B cell (primary cell): ENCODE measurements at regions not wholly inside any gene's neighbourhood (a gene's known extent, or its start where the extent isn't known, plus 50 kb on each side); places are given as distances from the start of the nearest gene placed in this dataset.

Experiments used
- ATAC-seq: fragments of 200-7000 bp; cut with Tn5 transposase; one replicate; pipeline ENCODE4 v1.10.0; 2021; ENCODE audit warnings: low read depth, mild to moderate bottlenecking, moderate number of reproducible peaks, moderate library complexity
- CTCF ChIA-PET: fragments of 350-600 bp; sonication (Branson Sonifier 250); formaldehyde crosslinking; loops from one replicate; lab custom pipeline; 2021; ENCODE audit warnings: antibody characterized with exemption, inconsistent platforms; lab: Charles Lee
- POLR2A ChIA-PET: fragments of 350-600 bp; sonication (Branson Sonifier 250); formaldehyde crosslinking; loops from one replicate; lab custom pipeline; 2021; ENCODE audit warnings: antibody characterized with exemption; lab: Charles Lee
- DNase-seq: peaks from one replicate; pipeline ENCODE4 v3.0.0; 2013
- H2AFZ ChIP-seq: 2 replicates; pipeline ENCODE4 v1.6.1; 2012; ENCODE audit warnings: mild to moderate bottlenecking, low read depth, low read length; ENCODE audit not compliant: insufficient read depth, poor library complexity, severe bottlenecking
- H3K27ac ChIP-seq, 2 donors: 1 replicate in 1 of 2; 2 replicates in 1 of 2; pipeline ENCODE4 v1.5.1; 2012 to 2013; ENCODE audit warnings: low read length in 2 of 2, mild to moderate bottlenecking in 2 of 2, moderate library complexity in 1 of 2
- H3K27me3 ChIP-seq, 4 experiments: fragments of 200-600 bp in 1 of 4; sonication (generic) in 1 of 4; replicated peaks in 1 of 4; 1 replicate in 2 of 4; 2 replicates in 2 of 4; pipeline versions ENCODE4 v1.6.1 to v1.7.0; 2013 to 2016; ENCODE audit warnings: low read length in 3 of 4, mild to moderate bottlenecking in 2 of 4, mixed read lengths in 1 of 4, moderate library complexity in 1 of 4; ENCODE audit not compliant: insufficient read depth in 4 of 4, control insufficient read depth in 3 of 4; ENCODE audit errors: control extremely low read depth in 1 of 4
- H3K36me3 ChIP-seq, 2 experiments: replicated peaks in 1 of 2; 1 replicate in 1 of 2; 2 replicates in 1 of 2; pipeline versions ENCODE4 v1.6.1 to v1.7.1; 2013; ENCODE audit warnings: low read length in 1 of 2; ENCODE audit not compliant: insufficient read depth in 2 of 2, control insufficient read depth in 1 of 2; ENCODE audit errors: control extremely low read depth in 1 of 2, extremely low read depth in 1 of 2
- H3K4me1 ChIP-seq, 2 donors: fragments of 200-600 bp in 1 of 2; sonication (generic) in 1 of 2; 1 replicate in 1 of 2; 2 replicates in 1 of 2; pipeline versions ENCODE4 v1.5.1 to v1.6.1; 2013 to 2017; ENCODE audit warnings: low read length in 2 of 2; ENCODE audit not compliant: control insufficient read depth in 2 of 2, insufficient read depth in 2 of 2
- H3K4me2 ChIP-seq: replicated peaks from 2 replicates; pipeline ENCODE3; 2012; ENCODE audit warnings: mild to moderate bottlenecking, low read depth, low read length; ENCODE audit not compliant: poor library complexity, severe bottlenecking
- H3K4me3 ChIP-seq, 5 experiments: fragments of 200-600 bp in 1 of 5; sonication (generic) in 1 of 5; 1 replicate in 3 of 5; 2 replicates in 2 of 5; pipeline versions ENCODE4 v1.5.1 to v1.7.0; 2011 to 2016; ENCODE audit warnings: low read length in 4 of 5, mild to moderate bottlenecking in 4 of 5, low read depth in 2 of 5, control low read depth in 1 of 5, moderate library complexity in 1 of 5; ENCODE audit not compliant: insufficient read depth in 1 of 5; ENCODE audit errors: control extremely low read depth in 1 of 5, extremely low read depth in 1 of 5
- H3K79me2 ChIP-seq: fragments of 200-600 bp; sonication (generic); one replicate; pipeline ENCODE4 v1.6.0; 2016; ENCODE audit warnings: low read length; ENCODE audit not compliant: control insufficient read depth, insufficient read depth
- H3K9ac ChIP-seq: fragments of 200-600 bp; sonication (generic); 2 replicates; pipeline ENCODE4 v1.6.1; 2017; ENCODE audit warnings: mild to moderate bottlenecking, low read length, moderate library complexity
- H3K9me3 ChIP-seq, 3 donors: one replicate each; pipeline versions ENCODE4 v1.6.1 to v1.7.1; 2013; ENCODE audit warnings: low read length in 2 of 3; ENCODE audit not compliant: control insufficient read depth in 2 of 3, insufficient read depth in 1 of 3; ENCODE audit errors: control extremely low read depth in 1 of 3
- H4K20me1 ChIP-seq: 2 replicates; pipeline ENCODE4 v1.6.0; 2012; ENCODE audit warnings: mild to moderate bottlenecking, low read length; ENCODE audit not compliant: insufficient read depth, control insufficient read depth, poor library complexity, severe bottlenecking
- H3K27ac Mint-ChIP-seq: one replicate; pipeline ENCODE4 v1.8.0; 2021; ENCODE audit warnings: mixed read lengths
- H3K27me3 Mint-ChIP-seq: one replicate; pipeline ENCODE4 v1.8.0; 2021; ENCODE audit warnings: mixed read lengths
- H3K4me1 Mint-ChIP-seq: one replicate; pipeline ENCODE4 v1.8.0; 2021; ENCODE audit warnings: mixed read lengths
- H3K4me3 Mint-ChIP-seq: one replicate; pipeline ENCODE4 v1.8.0; 2021; ENCODE audit warnings: mixed read lengths
- H3K9me3 Mint-ChIP-seq: one replicate; pipeline ENCODE4 v1.8.0; 2022; ENCODE audit warnings: mixed read lengths; ENCODE audit not compliant: insufficient read depth
- EZH2 ChIP-seq: IDR thresholded peaks from 2 replicates; pipeline ENCODE4 v1.6.1; 2012; ENCODE audit warnings: borderline replicate concordance, low read depth, mild to moderate bottlenecking, moderate library complexity, low read length; ENCODE audit not compliant: insufficient read depth, poor library complexity, severe bottlenecking
- WGBS: methylation state at CpG from one replicate; pipeline ENCODE4 v1.1.5; 2013; ENCODE audit warnings: missing lambda C conversion rate; ENCODE audit not compliant: insufficient coverage; 5-methylcytosine and 5-hydroxymethylcytosine counted together
- intact Hi-C: fragments of 100-400 bp; cut with micrococcal nuclease; formaldehyde crosslinking; loops from one replicate; pipeline ENCODE4 v1.10.0; 2022
- TF ChIP-seq, protein P1 (sequence below): fragments of 200-600 bp; IDR thresholded peaks from one replicate; pipeline ENCODE4 v1.8.0; 2022; ENCODE audit warnings: antibody characterized with exemption, mild to moderate bottlenecking

- H3K36me3 ChIP-seq, result no peaks in the 10 kb centered on the region
- no peaks in the 10 kb centered on the region for H3K79me2 ChIP-seq
- H3K9me3 ChIP-seq, result no peaks in the 10 kb centered on the region
- Mint-ChIP-seq H3K27me3 (no peaks in the 10 kb centered on the region), H3K4me1 (no peaks in the 10 kb centered on the region), H3K27ac (no peak overlapping the region), H3K9me3 (peaks cover 3% of the 10 kb centered on the region), H3K4me3 (no peak overlapping the region)
- no peaks in the 10 kb centered on the region for H3K27me3 ChIP-seq
- ChIA-PET POLR2A (no interaction called here), CTCF (no interaction called here)
- no peaks in the 10 kb centered on the region for H4K20me1 ChIP-seq
- no peak overlapping the region for H3K4me3 ChIP-seq
- no peak overlapping the region for H3K27ac ChIP-seq
- ATAC-seq, result no peak
- H3K9ac ChIP-seq, result no peak overlapping the region
- TF ChIP-seq EZH2, result no peak
- TF ChIP-seq, protein P1, sequence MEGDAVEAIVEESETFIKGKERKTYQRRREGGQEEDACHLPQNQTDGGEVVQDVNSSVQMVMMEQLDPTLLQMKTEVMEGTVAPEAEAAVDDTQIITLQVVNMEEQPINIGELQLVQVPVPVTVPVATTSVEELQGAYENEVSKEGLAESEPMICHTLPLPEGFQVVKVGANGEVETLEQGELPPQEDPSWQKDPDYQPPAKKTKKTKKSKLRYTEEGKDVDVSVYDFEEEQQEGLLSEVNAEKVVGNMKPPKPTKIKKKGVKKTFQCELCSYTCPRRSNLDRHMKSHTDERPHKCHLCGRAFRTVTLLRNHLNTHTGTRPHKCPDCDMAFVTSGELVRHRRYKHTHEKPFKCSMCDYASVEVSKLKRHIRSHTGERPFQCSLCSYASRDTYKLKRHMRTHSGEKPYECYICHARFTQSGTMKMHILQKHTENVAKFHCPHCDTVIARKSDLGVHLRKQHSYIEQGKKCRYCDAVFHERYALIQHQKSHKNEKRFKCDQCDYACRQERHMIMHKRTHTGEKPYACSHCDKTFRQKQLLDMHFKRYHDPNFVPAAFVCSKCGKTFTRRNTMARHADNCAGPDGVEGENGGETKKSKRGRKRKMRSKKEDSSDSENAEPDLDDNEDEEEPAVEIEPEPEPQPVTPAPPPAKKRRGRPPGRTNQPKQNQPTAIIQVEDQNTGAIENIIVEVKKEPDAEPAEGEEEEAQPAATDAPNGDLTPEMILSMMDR, result no peak
- no peak for DNase-seq
- intact Hi-C loops, result no loop called here
- H3K4me2 ChIP-seq, result no peak overlapping the region
- no peaks in the 10 kb centered on the region for H3K4me1 ChIP-seq
- no peak overlapping the region for H2AFZ ChIP-seq
- WGBS, result 88% methylated on average over 3 of the region's 4 CpGs
These were observed 686.5 kb upstream of the ARGLU1 start for GRCh38 chr13:107254392-107254791.

- Histone ChIP-seq H3K4me1 (no peaks in the 10 kb centered on the region), H3K27ac (no peak overlapping the region), H3K9ac (no peak overlapping the region), H3K4me2 (no peak overlapping the region), H3K27me3 (no peaks in the 10 kb centered on the region), H3K9me3 (no peaks in the 10 kb centered on the region), H3K79me2 (no peaks in the 10 kb centered on the region), H2AFZ (no peak overlapping the region), H3K4me3 (no peak overlapping the region), H4K20me1 (no peaks in the 10 kb centered on the region), H3K36me3 (no peaks in the 10 kb centered on the region)
- Mint-ChIP-seq H3K27ac (no peak overlapping the region), H3K9me3 (peaks cover 3% of the 10 kb centered on the region), H3K4me1 (no peaks in the 10 kb centered on the region), H3K27me3 (no peaks in the 10 kb centered on the region), H3K4me3 (no peak overlapping the region)
- DNase-seq (no peak), ATAC-seq (no peak)
- no CpG with 5 or more reads among the region's 2 CpGs for WGBS
- ChIA-PET POLR2A (no interaction called here), CTCF (no interaction called here)
- intact Hi-C loops, result no loop called here
- TF ChIP-seq, protein P1, result no peak
- TF ChIP-seq EZH2, result no peak
These were observed 684.5 kb upstream of the ARGLU1 start for GRCh38 chr13:107252428-107252827.
